ENCODE measurements at regions not wholly inside any gene's neighbourhood (a gene's known extent, or its start where the extent isn't known, plus 50 kb on each side); places are given as distances from the start of the nearest gene placed in this dataset.

GRCh38 chr10:69732147-69732825 is 69.4 kb upstream of the COL13A1 start:
- H3K4me3 Mint-ChIP-seq, result no peak overlapping the region
- Histone ChIP-seq H3K4me3 (ENCODE audit: control extremely low read depth in 1 of 5, extremely low read depth in 1 of 5, insufficient read depth in 1 of 5, low read depth in 2 of 5, low read length in 4 of 5) (no peak overlapping the region), H3K36me3 (replicated peaks in 1 of 2; ENCODE audit: control extremely low read depth in 1 of 2, control insufficient read depth in 1 of 2, extremely low read depth in 1 of 2, insufficient read depth in 2 of 2, low read length in 1 of 2) (no peaks in the 10 kb centered on the region), H3K9ac (ENCODE audit: low read length) (no peak overlapping the region), H2AFZ (ENCODE audit: insufficient read depth, low read depth, low read length, poor library complexity, severe bottlenecking) (no peak overlapping the region), H3K27ac (ENCODE audit: low read length in 2 of 2) (no peak overlapping the region), H3K27me3 (replicated peaks in 1 of 4; ENCODE audit: control extremely low read depth in 1 of 4, control insufficient read depth in 3 of 4, insufficient read depth in 4 of 4, low read length in 3 of 4) (no peaks in the 10 kb centered on the region), H4K20me1 (ENCODE audit: control insufficient read depth, insufficient read depth, low read length, poor library complexity, severe bottlenecking) (no peaks in the 10 kb centered on the region), H3K9me3 (ENCODE audit: control extremely low read depth in 1 of 3, control insufficient read depth in 2 of 3, insufficient read depth in 1 of 3, low read length in 2 of 3) (peaks cover 0 to 4% (median 0%) of the 10 kb centered on the region in 3 donors), H3K4me2 (replicated peaks; ENCODE audit: low read depth, low read length, poor library complexity, severe bottlenecking) (no peak overlapping the region), H3K79me2 (ENCODE audit: control insufficient read depth, insufficient read depth, low read length) (no peaks in the 10 kb centered on the region), H3K4me1 (ENCODE audit: control insufficient read depth in 2 of 2, insufficient read depth in 2 of 2, low read length in 2 of 2) (no peaks in the 10 kb centered on the region)
- POLR2A ChIA-PET, result no interaction called here
- H3K27me3 Mint-ChIP-seq, result peaks cover 9% of the 10 kb centered on the region
- no peaks in the 10 kb centered on the region for H3K9me3 Mint-ChIP-seq (ENCODE audit: insufficient read depth)
- intact Hi-C loops (cut with micrococcal nuclease), result no loop called here
- DNase-seq (no peak), ATAC-seq (ENCODE audit: low read depth) (no peak)
- TF ChIP-seq EZH2 (IDR thresholded peaks at IDR 0.05; ENCODE audit: borderline replicate concordance, insufficient read depth, low read depth, low read length, poor library complexity, severe bottlenecking), result no peak
- no peak for TF ChIP-seq CTCF (IDR thresholded peaks at IDR 0.05)
- CTCF ChIA-PET, result no interaction called here
- H3K4me1 Mint-ChIP-seq, result no peaks in the 10 kb centered on the region
- no peak overlapping the region for H3K27ac Mint-ChIP-seq
- 89% methylated on average over 12 of the region's 16 CpGs for WGBS (ENCODE audit: insufficient coverage)

- Histone ChIP-seq H3K4me3 (ENCODE audit: control extremely low read depth in 1 of 5, extremely low read depth in 1 of 5, insufficient read depth in 1 of 5, low read depth in 2 of 5, low read length in 4 of 5) (no peak overlapping the region), H3K27ac (ENCODE audit: low read length in 2 of 2) (no peak overlapping the region), H2AFZ (ENCODE audit: insufficient read depth, low read depth, low read length, poor library complexity, severe bottlenecking) (no peak overlapping the region), H3K9me3 (ENCODE audit: control extremely low read depth in 1 of 3, control insufficient read depth in 2 of 3, insufficient read depth in 1 of 3, low read length in 2 of 3) (peaks cover 0 to 4% (median 0%) of the 10 kb centered on the region in 3 donors), H4K20me1 (ENCODE audit: control insufficient read depth, insufficient read depth, low read length, poor library complexity, severe bottlenecking) (no peaks in the 10 kb centered on the region), H3K4me1 (ENCODE audit: control insufficient read depth in 2 of 2, insufficient read depth in 2 of 2, low read length in 2 of 2) (no peaks in the 10 kb centered on the region), H3K79me2 (ENCODE audit: control insufficient read depth, insufficient read depth, low read length) (no peaks in the 10 kb centered on the region), H3K9ac (ENCODE audit: low read length) (no peak overlapping the region), H3K4me2 (replicated peaks; ENCODE audit: low read depth, low read length, poor library complexity, severe bottlenecking) (no peak overlapping the region), H3K36me3 (replicated peaks in 1 of 2; ENCODE audit: control extremely low read depth in 1 of 2, control insufficient read depth in 1 of 2, extremely low read depth in 1 of 2, insufficient read depth in 2 of 2, low read length in 1 of 2) (no peaks in the 10 kb centered on the region), H3K27me3 (replicated peaks in 1 of 4; ENCODE audit: control extremely low read depth in 1 of 4, control insufficient read depth in 3 of 4, insufficient read depth in 4 of 4, low read length in 3 of 4) (no peaks in the 10 kb centered on the region)
- Mint-ChIP-seq H3K27me3 (peaks cover 9% of the 10 kb centered on the region), H3K9me3 (ENCODE audit: insufficient read depth) (no peaks in the 10 kb centered on the region), H3K4me1 (no peaks in the 10 kb centered on the region), H3K27ac (no peak overlapping the region), H3K4me3 (no peak overlapping the region)
- intact Hi-C loops (cut with micrococcal nuclease), result no loop called here
- DNase-seq (no peak), ATAC-seq (ENCODE audit: low read depth) (no peak)
- ChIA-PET POLR2A (no interaction called here), CTCF (no interaction called here)
- WGBS (ENCODE audit: insufficient coverage), result 90% methylated on average over 6 of the region's 6 CpGs
- TF ChIP-seq CTCF (IDR thresholded peaks at IDR 0.05) (no peak), EZH2 (IDR thresholded peaks at IDR 0.05; ENCODE audit: borderline replicate concordance, insufficient read depth, low read depth, low read length, poor library complexity, severe bottlenecking) (no peak)
Observed at GRCh38 chr10:69732826-69733150, 68.9 kb upstream of the COL13A1 start.
